H9 (cell line): ENCODE measurements at regions not wholly inside any gene's neighbourhood (a gene's known extent, or its start where the extent isn't known, plus 50 kb on each side); places are given as distances from the start of the nearest gene placed in this dataset.

ENCODE experiments used
- DNase-seq: peaks from one replicate; pipeline ENCODE4 v3.0.0-alpha.2; 2017
- H2AFZ ChIP-seq: one replicate; pipeline ENCODE4 v1.6.1; 2013; ENCODE audit warnings: mild to moderate bottlenecking, low read length, control low read depth, moderate library complexity
- H2AK5ac ChIP-seq: 2 replicates; pipeline ENCODE4 v1.6.1; 2013; ENCODE audit warnings: low read length, control low read depth, mixed read lengths; ENCODE audit not compliant: insufficient read length
- H2BK120ac ChIP-seq: one replicate; pipeline ENCODE4 v1.6.1; 2013; ENCODE audit warnings: low read depth, mild to moderate bottlenecking, low read length, control low read depth, inconsistent platforms; ENCODE audit not compliant: poor library complexity, severe bottlenecking
- H2BK12ac ChIP-seq: 2 replicates; pipeline ENCODE4 v1.6.1; 2013; ENCODE audit warnings: low read length, control low read depth, mixed read lengths, low read depth; ENCODE audit not compliant: insufficient read length
- H2BK15ac ChIP-seq: 2 replicates; pipeline ENCODE4 v1.6.1; 2013; ENCODE audit warnings: low read depth, low read length, control low read depth
- H2BK20ac ChIP-seq: one replicate; pipeline ENCODE4 v1.6.1; 2013; ENCODE audit warnings: low read depth, mild to moderate bottlenecking, low read length, control low read depth, inconsistent platforms; ENCODE audit not compliant: poor library complexity, severe bottlenecking
- H2BK5ac ChIP-seq: 2 replicates; pipeline ENCODE4 v1.6.1; 2013; ENCODE audit warnings: low read length, control low read depth, mixed read lengths; ENCODE audit not compliant: insufficient read length
- H3K14ac ChIP-seq: 2 replicates; pipeline ENCODE4 v1.6.1; 2013; ENCODE audit warnings: low read length, control low read depth; ENCODE audit not compliant: insufficient read depth
- H3K18ac ChIP-seq: 2 replicates; pipeline ENCODE4 v1.6.1; 2013; ENCODE audit warnings: low read depth, mild to moderate bottlenecking, mixed read lengths, low read length, control low read depth; ENCODE audit not compliant: insufficient read length
- H3K23ac ChIP-seq: 2 replicates; pipeline ENCODE4 v1.6.1; 2013; ENCODE audit warnings: low read length, control low read depth, mixed read lengths, low read depth; ENCODE audit not compliant: insufficient read length
- H3K23me2 ChIP-seq: 2 replicates; pipeline ENCODE4 v1.6.1; 2013; ENCODE audit warnings: low read depth, mild to moderate bottlenecking, mixed read lengths, low read length, control low read depth; ENCODE audit not compliant: insufficient read length, poor library complexity, severe bottlenecking
- H3K27ac ChIP-seq: 2 replicates; pipeline ENCODE4 v1.5.1; 2013; ENCODE audit warnings: low read length, control low read depth, mixed read lengths, low read depth; ENCODE audit not compliant: insufficient read length
- H3K27me3 ChIP-seq: 2 replicates; pipeline ENCODE4 v1.6.1; 2013; ENCODE audit warnings: low read length, control low read depth, inconsistent platforms; ENCODE audit not compliant: insufficient read depth
- H3K4ac ChIP-seq: 2 replicates; pipeline ENCODE4 v1.6.1; 2013; ENCODE audit warnings: low read depth, mild to moderate bottlenecking, control low read depth, inconsistent platforms, low read length, moderate library complexity
- H3K4me1 ChIP-seq: 2 replicates; pipeline ENCODE4 v1.6.1; 2013; ENCODE audit warnings: low read length, control low read depth, inconsistent platforms; ENCODE audit not compliant: insufficient read depth
- H3K4me2 ChIP-seq: 2 replicates; pipeline ENCODE4 v1.6.1; 2013; ENCODE audit warnings: low read length, control low read depth, mixed read lengths; ENCODE audit not compliant: insufficient read length, insufficient read depth
- H3K56ac ChIP-seq: 2 replicates; pipeline ENCODE4 v1.6.1; 2013; ENCODE audit warnings: low read depth, mild to moderate bottlenecking, mixed read lengths, low read length, control low read depth; ENCODE audit not compliant: insufficient read length
- H3K79me1 ChIP-seq: 2 replicates; pipeline ENCODE4 v1.6.1; 2013; ENCODE audit warnings: low read depth, mild to moderate bottlenecking, moderate library complexity, low read length, control low read depth, inconsistent platforms; ENCODE audit not compliant: insufficient read depth, poor library complexity, severe bottlenecking
- H3K79me2 ChIP-seq: 2 replicates; pipeline ENCODE4 v1.6.1; 2013; ENCODE audit warnings: low read length, control low read depth, inconsistent platforms; ENCODE audit not compliant: insufficient read depth
- H3K9ac ChIP-seq: 2 replicates; pipeline ENCODE4 v1.6.1; 2013; ENCODE audit warnings: low read length, control low read depth, mixed read lengths; ENCODE audit not compliant: insufficient read length; ENCODE audit errors: extremely low read depth
- H3K9me3 ChIP-seq: one replicate; pipeline ENCODE4 v1.6.1; 2013; ENCODE audit warnings: low read depth, low read length, inconsistent platforms; ENCODE audit not compliant: control insufficient read depth
- H3T11ph ChIP-seq: one replicate; pipeline ENCODE4 v1.6.1; 2013; ENCODE audit warnings: mild to moderate bottlenecking, low read length, control low read depth, inconsistent platforms
- H4K20me1 ChIP-seq: one replicate; pipeline ENCODE4 v1.6.1; 2013; ENCODE audit not compliant: control insufficient read depth, insufficient read length, insufficient read depth
- H4K5ac ChIP-seq: 2 replicates; pipeline ENCODE4 v1.6.1; 2013; ENCODE audit warnings: low read depth, mild to moderate bottlenecking, mixed read lengths, low read length, control low read depth; ENCODE audit not compliant: insufficient read length
- H4K8ac ChIP-seq: replicated peaks from 2 replicates; pipeline ENCODE4 v1.6.1; 2013; ENCODE audit warnings: low read length, control low read depth, mixed read lengths, low read depth; ENCODE audit not compliant: insufficient read length
- H4K91ac ChIP-seq: 2 replicates; pipeline ENCODE4 v1.6.1; 2013; ENCODE audit warnings: low read depth, mild to moderate bottlenecking, moderate library complexity, mixed read lengths, low read length, control low read depth; ENCODE audit not compliant: insufficient read length
- H3K27ac Mint-ChIP-seq, 3 experiments: 2 replicates in 2 of 3; 3 replicates in 1 of 3; pipeline ENCODE4 v1.8.0; 2020 to 2021; ENCODE audit warnings: mixed read lengths in 3 of 3, mild to moderate bottlenecking in 1 of 3, moderate library complexity in 1 of 3
- H3K27me3 Mint-ChIP-seq: 2 replicates; pipeline ENCODE4 v1.8.0; 2021; ENCODE audit warnings: low read depth, mild to moderate bottlenecking, moderate library complexity, mixed read lengths
- H3K36me3 Mint-ChIP-seq, 3 experiments: 2 replicates in 2 of 3; 3 replicates in 1 of 3; pipeline ENCODE4 v1.8.0; 2020 to 2021; ENCODE audit warnings: low read depth in 3 of 3, mixed read lengths in 3 of 3; ENCODE audit not compliant: insufficient read depth in 1 of 3
- H3K4me1 Mint-ChIP-seq, 2 experiments: 2 replicates each; pipeline ENCODE4 v1.8.0; 2020; ENCODE audit warnings: mixed read lengths in 2 of 2
- H3K4me3 Mint-ChIP-seq, 2 experiments: 2 replicates in 1 of 2; 3 replicates in 1 of 2; pipeline ENCODE4 v1.8.0; 2020 to 2021; ENCODE audit warnings: mild to moderate bottlenecking in 2 of 2, mixed read lengths in 2 of 2, moderate library complexity in 1 of 2
- H3K9me3 Mint-ChIP-seq, 2 experiments: 2 replicates in 1 of 2; 3 replicates in 1 of 2; pipeline ENCODE4 v1.8.0; 2020; ENCODE audit warnings: mild to moderate bottlenecking in 2 of 2, mixed read lengths in 2 of 2, moderate library complexity in 1 of 2
- CTCF ChIP-seq: fragments of 200-600 bp; sonication (generic); conservative IDR thresholded peaks from 3 replicates; pipeline ENCODE4 v1.8.0; 2021; ENCODE audit warnings: antibody characterized with exemption, mild to moderate bottlenecking
- WGBS: extraction: QIAGEN DNeasy Blood & Tissue Kit; methylation state at CpG from one replicate; pipeline ENCODE4 v1.1.7; 2013; ENCODE audit warnings: missing lambda C conversion rate, low lambda C conversion rate, mixed read lengths; ENCODE audit not compliant: insufficient read length; ENCODE audit errors: extremely low coverage; 5-methylcytosine and 5-hydroxymethylcytosine counted together

GRCh38 chr22:48980409-48980808, 847.3 kb downstream of the BRD1 start:
- Histone ChIP-seq H3K56ac (no peak overlapping the region), H4K91ac (no peak overlapping the region), H3K18ac (no peak overlapping the region), H2BK12ac (no peak overlapping the region), H2BK5ac (no peak overlapping the region), H4K8ac (no peak overlapping the region), H3K23ac (no peak overlapping the region), H3K4ac (no peak overlapping the region), H3K79me2 (no peaks in the 10 kb centered on the region), H3K4me2 (no peak overlapping the region), H3K27ac (no peak overlapping the region), H3K23me2 (no peaks in the 10 kb centered on the region), H4K20me1 (no peaks in the 10 kb centered on the region), H2AFZ (no peak overlapping the region), H3K27me3 (no peaks in the 10 kb centered on the region), H2BK120ac (no peak overlapping the region), H2AK5ac (no peak overlapping the region), H3K79me1 (no peaks in the 10 kb centered on the region), H3K14ac (no peak overlapping the region), H2BK20ac (no peak overlapping the region), H3K9me3 (no peaks in the 10 kb centered on the region), H3T11ph (no peak overlapping the region), H4K5ac (no peak overlapping the region), H3K9ac (no peak overlapping the region), H2BK15ac (no peak overlapping the region), H3K4me1 (no peaks in the 10 kb centered on the region)
- no peak for DNase-seq
- H3K9me3 Mint-ChIP-seq = peaks cover 10 to 11% of the 10 kb centered on the region in 2 experiments
- H3K27ac Mint-ChIP-seq = no peak overlapping the region
- H3K4me3 Mint-ChIP-seq = no peak overlapping the region
- peaks cover 8% of the 10 kb centered on the region for H3K27me3 Mint-ChIP-seq
- peaks cover 2 to 3% of the 10 kb centered on the region in 2 experiments; a peak in 3 of 4 replicates for H3K4me1 Mint-ChIP-seq
- no CpG with 5 or more reads among the region's 14 CpGs for WGBS
- peaks cover 2 to 8% (median 2%) of the 10 kb centered on the region in 3 experiments; a peak in 5 of 7 replicates for H3K36me3 Mint-ChIP-seq
- no peak for TF ChIP-seq CTCF
